OCI-LY7 (cell line): ENCODE measurements at regions not wholly inside any gene's neighbourhood (a gene's known extent, or its start where the extent isn't known, plus 50 kb on each side); places are given as distances from the start of the nearest gene placed in this dataset.

ENCODE experiments used
- BruUV-seq: library from RNA; stranded (reverse); fragments of 400-500 nt; replicated peaks from 2 replicates; lab custom pipeline; 2021; lab: Mats Ljungman, UMichigan
- CTCF ChIA-PET: fragments of 300-600 bp; sonication (Branson Sonifier 250); formaldehyde crosslinking; loops from one replicate; lab custom pipeline; 2022; ENCODE audit warnings: antibody characterized with exemption; ENCODE audit not compliant: unreplicated experiment; lab: Charles Lee
- POLR2A ChIA-PET: fragments of 300-600 bp; sonication (Branson Sonifier 250); formaldehyde crosslinking; loops from one replicate; lab custom pipeline; 2022; ENCODE audit warnings: antibody characterized with exemption; lab: Charles Lee
- DNase-seq: peaks from one replicate; pipeline ENCODE4 v3.0.0-alpha.2; 2015; ENCODE audit warnings: low spot score
- H2AFZ ChIP-seq: fragments of 200-600 bp; sonication (generic), shearing (Covaris generic); 2 replicates; pipeline ENCODE4 v1.6.1; 2014; ENCODE audit warnings: mild to moderate bottlenecking, antibody characterized with exemption, low read length, moderate library complexity
- H3K27ac ChIP-seq: fragments of 200-600 bp; sonication (generic); 2 replicates; pipeline ENCODE4 v1.5.1; 2014; ENCODE audit warnings: mixed run types, low read depth, mild to moderate bottlenecking, moderate library complexity, low read length, inconsistent platforms; ENCODE audit not compliant: poor library complexity, severe bottlenecking
- H3K36me3 ChIP-seq: fragments of 200-600 bp; sonication (generic); 2 replicates; pipeline ENCODE4 v1.6.1; 2014; ENCODE audit warnings: mild to moderate bottlenecking, antibody characterized with exemption, low read length, moderate library complexity, mixed read lengths; ENCODE audit not compliant: insufficient read depth
- H3K4me1 ChIP-seq: fragments of 200-600 bp; sonication (generic); 2 replicates; pipeline ENCODE4 v1.5.1; 2014; ENCODE audit warnings: mild to moderate bottlenecking, low read length; ENCODE audit not compliant: insufficient read depth, poor library complexity, severe bottlenecking
- H3K4me2 ChIP-seq: fragments of 200-600 bp; sonication (generic); 2 replicates; pipeline ENCODE4 v1.6.1; 2014; ENCODE audit warnings: mild to moderate bottlenecking, low read length
- H3K4me3 ChIP-seq: fragments of 200-600 bp; sonication (generic); 2 replicates; pipeline ENCODE4 v1.5.1; 2014; ENCODE audit warnings: mild to moderate bottlenecking, low read depth, low read length; ENCODE audit not compliant: poor library complexity, severe bottlenecking
- H3K79me2 ChIP-seq: fragments of 200-600 bp; sonication (generic); 2 replicates; pipeline ENCODE4 v1.6.1; 2016; ENCODE audit warnings: low read depth, mild to moderate bottlenecking, low read length, moderate library complexity, mixed read lengths; ENCODE audit not compliant: insufficient read depth
- H3K9me2 ChIP-seq: fragments of 200-600 bp; sonication (generic); 2 replicates; pipeline ENCODE4 v1.6.1; 2016; ENCODE audit warnings: mild to moderate bottlenecking, low read length, mixed read lengths; ENCODE audit not compliant: insufficient read depth
- H3K9me3 ChIP-seq: fragments of 200-600 bp; sonication (generic); 2 replicates; pipeline ENCODE4 v1.6.1; 2014; ENCODE audit warnings: mild to moderate bottlenecking, mixed run types, low read length, mixed read lengths
- H4K20me1 ChIP-seq: fragments of 200-600 bp; sonication (generic); 2 replicates; pipeline ENCODE4 v1.6.1; 2014; ENCODE audit warnings: mild to moderate bottlenecking, antibody characterized with exemption, low read length, moderate library complexity, mixed read lengths; ENCODE audit not compliant: insufficient read depth
- CTCF ChIP-seq: fragments of 200-600 bp; sonication (generic); conservative IDR thresholded peaks from 2 replicates; pipeline ENCODE4 v1.5.1; 2014; ENCODE audit warnings: mild to moderate bottlenecking, antibody characterized with exemption, low read length, moderate library complexity, mixed read lengths
- EZH2phosphoT487 ChIP-seq: fragments of 200-600 bp; sonication (generic); IDR thresholded peaks from 2 replicates; pipeline ENCODE4 v1.6.1; 2018; ENCODE audit warnings: low read depth, borderline replicate concordance, mild to moderate bottlenecking, mixed run types, antibody characterized with exemption, low read length, moderate library complexity, mixed read lengths
- intact Hi-C: fragments of 100-400 bp; cut with micrococcal nuclease; formaldehyde crosslinking; loops from one replicate; pipeline ENCODE4 v1.10.0; 2022; ENCODE audit not compliant: unreplicated experiment

GRCh38 chr9:75452512-75452911, 364.2 kb downstream of the OSTF1 start:
- ChIA-PET POLR2A (no interaction called here), CTCF (no interaction called here)
- TF ChIP-seq CTCF (no peak), EZH2phosphoT487 (no peak)
- H3K4me1 ChIP-seq, result peaks cover 20% of the 10 kb centered on the region
- H2AFZ ChIP-seq, result no peak overlapping the region
- H3K36me3 ChIP-seq, result no peaks in the 10 kb centered on the region
- no peaks in the 10 kb centered on the region for H3K9me3 ChIP-seq
- no peak overlapping the region for H3K27ac ChIP-seq
- H3K4me3 ChIP-seq, result no peak overlapping the region
- no peaks in the 10 kb centered on the region for H3K79me2 ChIP-seq
- intact Hi-C loops, result no loop called here
- no peak for DNase-seq
- no TSS peak for BruUV-seq
- H3K4me2 ChIP-seq, result no peak overlapping the region
- H4K20me1 ChIP-seq, result no peaks in the 10 kb centered on the region
- no peaks in the 10 kb centered on the region for H3K9me2 ChIP-seq

GRCh38 chr9:75454043-75454442, 365.7 kb downstream of the OSTF1 start:
- H3K79me2 ChIP-seq, result no peaks in the 10 kb centered on the region
- H3K9me2 ChIP-seq, result no peaks in the 10 kb centered on the region
- BruUV-seq, result no TSS peak
- no peak for TF ChIP-seq EZH2phosphoT487
- TF ChIP-seq CTCF, result no peak
- CTCF ChIA-PET, result no interaction called here
- H3K9me3 ChIP-seq, result no peaks in the 10 kb centered on the region
- H3K36me3 ChIP-seq, result no peaks in the 10 kb centered on the region
- no peaks in the 10 kb centered on the region for H4K20me1 ChIP-seq
- H3K4me3 ChIP-seq, result no peak overlapping the region
- DNase-seq, result no peak
- H2AFZ ChIP-seq, result no peak overlapping the region
- no peak overlapping the region for H3K27ac ChIP-seq
- peaks cover 20% of the 10 kb centered on the region for H3K4me1 ChIP-seq
- POLR2A ChIA-PET, result no interaction called here
- intact Hi-C loops, result no loop called here
- no peak overlapping the region for H3K4me2 ChIP-seq

GRCh38 chr9:75454891-75455290, 366.6 kb downstream of the OSTF1 start:
- no peak overlapping the region for H3K4me3 ChIP-seq
- H3K4me2 ChIP-seq, result peak overlapping the region; percentile 51; the same call in 1 of the 2 replicates
- TF ChIP-seq CTCF (no peak), EZH2phosphoT487 (no peak)
- H3K4me1 ChIP-seq, result peaks cover 20% of the 10 kb centered on the region
- BruUV-seq, result no TSS peak
- H3K27ac ChIP-seq, result no peak overlapping the region
- DNase-seq, result no peak
- H3K79me2 ChIP-seq, result no peaks in the 10 kb centered on the region
- H3K36me3 ChIP-seq, result no peaks in the 10 kb centered on the region
- no peaks in the 10 kb centered on the region for H4K20me1 ChIP-seq
- CTCF ChIA-PET, result no interaction called here
- no peak overlapping the region for H2AFZ ChIP-seq
- intact Hi-C loops, result no loop called here
- no peaks in the 10 kb centered on the region for H3K9me2 ChIP-seq
- POLR2A ChIA-PET, result interaction anchor here (1.0 kb wide), 1 partner anchor 10 kb away, joined by 4 read pairs; no protein-coding TSS in a partner anchor
- H3K9me3 ChIP-seq, result no peaks in the 10 kb centered on the region
